Ascending aorta (tissue), 2 donors: ENCODE measurements at regions not wholly inside any gene's neighbourhood (a gene's known extent, or its start where the extent isn't known, plus 50 kb on each side); places are given as distances from the start of the nearest gene placed in this dataset.

Experiments
- DNase-seq, 2 donors: peaks; one replicate each; pipeline ENCODE4 v3.0.0-alpha.2; 2019; ENCODE audit warnings: low spot score in 2 of 2
- H3K27ac ChIP-seq, 2 donors: fragments of 200-600 bp; sonication (generic); one replicate each; pipeline ENCODE4 v1.5.1; 2016 to 2017; ENCODE audit warnings: mild to moderate bottlenecking in 1 of 2
- H3K27me3 ChIP-seq: fragments of 200-600 bp; sonication (generic); one replicate; pipeline ENCODE4 v1.5.1; 2017
- H3K36me3 ChIP-seq, 2 donors: fragments of 200-600 bp; sonication (generic); one replicate each; pipeline ENCODE4 v1.5.1; 2016
- H3K4me1 ChIP-seq, 2 donors: fragments of 200-600 bp; sonication (generic); one replicate each; pipeline ENCODE4 v1.5.1; 2016 to 2017; ENCODE audit warnings: mild to moderate bottlenecking in 1 of 2
- H3K4me3 ChIP-seq, 2 donors: fragments of 200-600 bp; sonication (generic); one replicate each; pipeline ENCODE4 v1.5.1; 2016 to 2017; ENCODE audit warnings: mild to moderate bottlenecking in 1 of 2
- H3K9me3 ChIP-seq, 2 donors: fragments of 200-600 bp; sonication (generic); one replicate each; pipeline ENCODE4 v1.5.1; 2016
- intact Hi-C: fragments of 100-400 bp; cut with DNase I; formaldehyde crosslinking; loops from one replicate; pipeline ENCODE4 v1.15.1; 2023
- TF ChIP-seq, protein P1 (sequence below), 3 experiments: fragments of 200-600 bp in 2 of 3; fragments of 450-650 bp in 1 of 3; sonication (generic) in 2 of 3; IDR thresholded peaks; one replicate each; pipeline ENCODE4 v1.5.1; 2016 to 2019; ENCODE audit warnings: antibody characterized with exemption in 3 of 3, mild to moderate bottlenecking in 1 of 3, moderate library complexity in 1 of 3

GRCh38 chr4:32572366-32572765 is 1852.2 kb downstream of the PCDH7 start:
- Histone ChIP-seq H3K27me3 (no peaks in the 10 kb centered on the region), H3K4me3 (no peak overlapping the region), H3K27ac (no peak overlapping the region), H3K9me3 (no peaks in the 10 kb centered on the region), H3K4me1 (no peaks in the 10 kb centered on the region), H3K36me3 (no peaks in the 10 kb centered on the region)
- intact Hi-C loops: no loop called here
- no peak for DNase-seq
- TF ChIP-seq, protein P1, sequence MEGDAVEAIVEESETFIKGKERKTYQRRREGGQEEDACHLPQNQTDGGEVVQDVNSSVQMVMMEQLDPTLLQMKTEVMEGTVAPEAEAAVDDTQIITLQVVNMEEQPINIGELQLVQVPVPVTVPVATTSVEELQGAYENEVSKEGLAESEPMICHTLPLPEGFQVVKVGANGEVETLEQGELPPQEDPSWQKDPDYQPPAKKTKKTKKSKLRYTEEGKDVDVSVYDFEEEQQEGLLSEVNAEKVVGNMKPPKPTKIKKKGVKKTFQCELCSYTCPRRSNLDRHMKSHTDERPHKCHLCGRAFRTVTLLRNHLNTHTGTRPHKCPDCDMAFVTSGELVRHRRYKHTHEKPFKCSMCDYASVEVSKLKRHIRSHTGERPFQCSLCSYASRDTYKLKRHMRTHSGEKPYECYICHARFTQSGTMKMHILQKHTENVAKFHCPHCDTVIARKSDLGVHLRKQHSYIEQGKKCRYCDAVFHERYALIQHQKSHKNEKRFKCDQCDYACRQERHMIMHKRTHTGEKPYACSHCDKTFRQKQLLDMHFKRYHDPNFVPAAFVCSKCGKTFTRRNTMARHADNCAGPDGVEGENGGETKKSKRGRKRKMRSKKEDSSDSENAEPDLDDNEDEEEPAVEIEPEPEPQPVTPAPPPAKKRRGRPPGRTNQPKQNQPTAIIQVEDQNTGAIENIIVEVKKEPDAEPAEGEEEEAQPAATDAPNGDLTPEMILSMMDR (IDR thresholded peaks at IDR 0.05): no peak

- TF ChIP-seq, protein P1 (IDR thresholded peaks at IDR 0.05): no peak
- no peak for DNase-seq
- Histone ChIP-seq H3K4me3 (no peak overlapping the region), H3K9me3 (no peaks in the 10 kb centered on the region), H3K4me1 (no peaks in the 10 kb centered on the region), H3K27me3 (no peaks in the 10 kb centered on the region), H3K27ac (no peak overlapping the region), H3K36me3 (no peaks in the 10 kb centered on the region)
- intact Hi-C loops: no loop called here
Measured at GRCh38 chr4:32574803-32575202, 1854.6 kb downstream of the PCDH7 start.

DNA sequence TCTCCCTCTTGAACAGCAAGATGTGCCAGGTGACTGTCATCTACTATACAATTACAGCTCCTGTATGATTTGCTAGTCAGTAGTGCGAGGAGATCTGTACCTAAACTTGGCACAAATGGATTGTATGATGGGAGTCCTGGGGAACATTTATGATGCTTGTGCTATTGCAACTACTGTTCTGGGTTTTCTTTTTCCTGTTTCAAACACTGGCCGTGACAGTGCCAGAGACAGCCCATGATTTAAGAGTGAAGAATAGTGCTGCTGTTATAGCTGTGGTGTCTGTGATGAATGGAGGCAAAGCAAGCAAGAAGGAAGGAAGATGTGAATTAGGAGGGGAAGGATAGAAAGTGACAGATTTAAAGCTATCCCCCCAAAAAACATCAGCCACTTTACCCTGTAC is 1868.9 kb downstream of the PCDH7 start:
- no peak for DNase-seq
- Histone ChIP-seq H3K27ac (no peak overlapping the region), H3K4me3 (no peak overlapping the region), H3K27me3 (no peaks in the 10 kb centered on the region), H3K36me3 (no peaks in the 10 kb centered on the region), H3K4me1 (no peaks in the 10 kb centered on the region), H3K9me3 (no peaks in the 10 kb centered on the region)
- intact Hi-C loops: no loop called here
- TF ChIP-seq, protein P1 (IDR thresholded peaks at IDR 0.05): no peak

DNA sequence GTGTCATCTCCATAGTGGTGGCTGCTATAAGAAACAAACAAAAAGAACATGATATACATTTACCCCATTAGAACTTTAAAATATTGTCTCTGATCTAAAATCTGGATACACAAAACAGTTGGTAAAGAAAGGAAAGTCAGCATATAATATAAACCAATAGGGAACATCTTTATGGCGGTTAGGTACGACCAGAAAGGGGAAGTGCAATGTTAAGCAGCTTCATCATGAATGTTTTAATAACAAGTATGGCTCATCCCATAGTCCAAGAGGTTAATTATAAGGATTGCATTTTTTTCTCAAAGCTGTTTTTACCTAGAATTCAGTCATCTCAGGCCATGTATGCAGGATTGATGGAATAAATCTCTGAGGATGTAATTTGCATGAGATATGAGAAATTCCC is 1869.7 kb downstream of the PCDH7 start:
- intact Hi-C loops: no loop called here
- TF ChIP-seq, protein P1 (IDR thresholded peaks at IDR 0.05): no peak
- no peak overlapping the region for H3K4me3 ChIP-seq
- no peak for DNase-seq
- no peaks in the 10 kb centered on the region for H3K36me3 ChIP-seq
- H3K27ac ChIP-seq: no peak overlapping the region
- no peaks in the 10 kb centered on the region for H3K9me3 ChIP-seq
- no peaks in the 10 kb centered on the region for H3K4me1 ChIP-seq
- no peaks in the 10 kb centered on the region for H3K27me3 ChIP-seq

- Histone ChIP-seq H3K4me3 (no peak overlapping the region), H3K27ac (no peak overlapping the region), H3K36me3 (no peaks in the 10 kb centered on the region), H3K4me1 (no peaks in the 10 kb centered on the region), H3K9me3 (no peaks in the 10 kb centered on the region), H3K27me3 (no peaks in the 10 kb centered on the region)
- DNase-seq: no peak
- TF ChIP-seq, protein P1 (IDR thresholded peaks at IDR 0.05): no peak
- intact Hi-C loops: no loop called here
Measured at GRCh38 chr4:32597354-32597753, 1877.2 kb downstream of the PCDH7 start.

DNA sequence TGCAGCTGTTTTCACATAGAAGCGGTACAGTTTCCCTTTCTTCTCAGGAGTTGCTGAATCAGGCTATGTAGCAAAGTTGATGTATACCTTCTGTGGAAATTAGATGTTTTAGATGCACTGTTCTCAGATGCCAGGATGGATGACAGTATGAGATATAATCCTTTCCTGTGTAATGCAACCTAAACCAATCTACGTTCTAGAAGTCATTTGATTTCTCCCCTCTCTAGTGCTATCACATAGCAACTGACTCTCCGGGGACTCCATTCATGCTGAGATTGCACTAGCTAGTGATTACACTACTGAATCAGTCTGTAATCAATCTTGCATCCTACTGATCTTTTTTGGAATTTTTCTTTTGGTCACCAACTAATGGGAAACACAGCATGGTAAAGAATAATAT is 1881.7 kb downstream of the PCDH7 start:
- TF ChIP-seq, protein P1 (IDR thresholded peaks at IDR 0.05): no peak
- no peaks in the 10 kb centered on the region for H3K36me3 ChIP-seq
- H3K4me1 ChIP-seq: no peaks in the 10 kb centered on the region
- intact Hi-C loops: no loop called here
- no peak for DNase-seq
- no peaks in the 10 kb centered on the region for H3K9me3 ChIP-seq
- no peaks in the 10 kb centered on the region for H3K27me3 ChIP-seq
- no peak overlapping the region for H3K27ac ChIP-seq
- no peak overlapping the region for H3K4me3 ChIP-seq
